HEK293 (cell line): ENCODE measurements at regions not wholly inside any gene's neighbourhood (a gene's known extent, or its start where the extent isn't known, plus 50 kb on each side); places are given as distances from the start of the nearest gene placed in this dataset.

ENCODE experiments used
- CTCF ChIA-PET: fragments of 350-600 bp; formaldehyde crosslinking; extraction: SDS; loops from one replicate; lab custom pipeline; 2021; ENCODE audit warnings: antibody characterized with exemption; lab: Yijun Ruan, JAX
- POLR2A ChIA-PET: fragments of 300-600 bp; formaldehyde crosslinking; extraction: SDS; loops from one replicate; lab custom pipeline; 2020; ENCODE audit warnings: antibody characterized with exemption, inconsistent platforms; lab: Yijun Ruan, JAX
- H3K27ac ChIP-seq: fragments of 200-500 bp; sonication (Bioruptor generic); 2 replicates; pipeline ENCODE4 v1.5.1; 2014; ENCODE audit warnings: low read depth, low read length, control low read depth, inconsistent platforms; ENCODE audit errors: extremely low read depth
- H3K36me3 ChIP-seq, 2 experiments: fragments of 200-500 bp in 1 of 2; sonication (Bioruptor generic) in 1 of 2; 1 replicate in 1 of 2; 2 replicates in 1 of 2; pipeline ENCODE4 v1.5.1; 2014 to 2017; ENCODE audit warnings: inconsistent platforms in 2 of 2, low read length in 2 of 2; ENCODE audit not compliant: control insufficient read depth in 2 of 2, insufficient read depth in 1 of 2
- H3K4me1 ChIP-seq: fragments of 200-500 bp; sonication (Bioruptor generic); 2 replicates; pipeline ENCODE4 v1.5.1; 2014; ENCODE audit warnings: mild to moderate bottlenecking, low read length, inconsistent platforms; ENCODE audit not compliant: control insufficient read depth, insufficient read depth
- H3K4me3 ChIP-seq: 2 replicates; pipeline ENCODE4 v1.5.1; 2011; ENCODE audit warnings: low read depth, mild to moderate bottlenecking, control low read depth, low read length, moderate library complexity
- H3K9me3 ChIP-seq: fragments of 200-500 bp; sonication (Bioruptor generic); 2 replicates; pipeline ENCODE4 v1.5.1; 2014; ENCODE audit warnings: low read depth, low read length, inconsistent platforms; ENCODE audit not compliant: control insufficient read depth, insufficient read depth
- GLI2 ChIP-seq: fragments of 450-650 bp; formaldehyde crosslinking; IDR thresholded peaks from 2 replicates; pipeline ENCODE4; 2017; ENCODE audit warnings: missing biosample characterization, missing genetic modification characterization, low read depth, borderline replicate concordance
- IKZF3 ChIP-seq: fragments of 450-650 bp; IDR thresholded peaks from 2 replicates; pipeline ENCODE4 v1.5.0; 2018; ENCODE audit warnings: missing biosample characterization, mild to moderate bottlenecking, missing genetic modification characterization, moderate library complexity
- KLF16 ChIP-seq: fragments of 450-650 bp; formaldehyde crosslinking; IDR thresholded peaks from 2 replicates; pipeline ENCODE4 v1.5.1; 2017; ENCODE audit warnings: missing biosample characterization, missing genetic modification characterization
- SCRT1 ChIP-seq: fragments of 450-650 bp; formaldehyde crosslinking; IDR thresholded peaks from 2 replicates; pipeline ENCODE4 v1.5.1; 2016; ENCODE audit warnings: missing biosample characterization, missing genetic modification characterization, borderline replicate concordance
- WT1 ChIP-seq: fragments of 450-650 bp; formaldehyde crosslinking; IDR thresholded peaks from 2 replicates; pipeline ENCODE4 v1.5.1; 2016; ENCODE audit warnings: missing biosample characterization, missing genetic modification characterization
- ZBTB7A ChIP-seq: fragments of 450-650 bp; formaldehyde crosslinking; IDR thresholded peaks from 2 replicates; pipeline ENCODE4 v1.5.1; 2016; ENCODE audit warnings: low read depth, missing biosample characterization, missing genetic modification characterization
- ZFP69B ChIP-seq: fragments of 450-650 bp; formaldehyde crosslinking; IDR thresholded peaks from 2 replicates; pipeline ENCODE4 v1.5.1; 2016; ENCODE audit warnings: missing biosample characterization, missing genetic modification characterization
- ZNF175 ChIP-seq: fragments of 450-650 bp; formaldehyde crosslinking; IDR thresholded peaks from 2 replicates; pipeline ENCODE4 v1.5.1; 2016; ENCODE audit warnings: missing biosample characterization, missing genetic modification characterization
- ZNF214 ChIP-seq: fragments of 450-650 bp; formaldehyde crosslinking; IDR thresholded peaks from 2 replicates; pipeline ENCODE4 v1.5.1; 2017; ENCODE audit warnings: missing biosample characterization, mild to moderate bottlenecking, missing genetic modification characterization, borderline replicate concordance
- ZNF221 ChIP-seq: fragments of 450-650 bp; formaldehyde crosslinking; IDR thresholded peaks from 2 replicates; pipeline ENCODE4 v1.5.1; 2017; ENCODE audit warnings: missing biosample characterization, missing genetic modification characterization, borderline replicate concordance
- ZNF24 ChIP-seq: fragments of 450-650 bp; formaldehyde crosslinking; IDR thresholded peaks from 2 replicates; pipeline ENCODE4 v1.5.1; 2016; ENCODE audit warnings: missing biosample characterization, missing genetic modification characterization
- ZNF561 ChIP-seq: fragments of 450-650 bp; IDR thresholded peaks from 2 replicates; pipeline ENCODE4 v1.5.1; 2018; ENCODE audit warnings: missing biosample characterization, missing genetic modification characterization, borderline replicate concordance
- ZNF658 ChIP-seq: fragments of 450-650 bp; formaldehyde crosslinking; IDR thresholded peaks from 2 replicates; pipeline ENCODE4; 2016; ENCODE audit warnings: missing biosample characterization, missing genetic modification characterization
- ZNF776 ChIP-seq: fragments of 450-650 bp; formaldehyde crosslinking; IDR thresholded peaks from 2 replicates; pipeline ENCODE4 v1.5.0; 2017; ENCODE audit warnings: missing biosample characterization, missing genetic modification characterization, borderline replicate concordance
- TF ChIP-seq, protein P1 (sequence below): fragments of 450-650 bp; formaldehyde crosslinking; IDR thresholded peaks from 2 replicates; pipeline ENCODE4 v1.5.1; 2016; ENCODE audit warnings: missing biosample characterization, missing genetic modification characterization
- TF ChIP-seq, protein P2 (sequence below): fragments of 450-650 bp; formaldehyde crosslinking; IDR thresholded peaks from 2 replicates; pipeline ENCODE4 v1.5.0; 2017; ENCODE audit warnings: missing biosample characterization, missing genetic modification characterization, borderline replicate concordance
- TF ChIP-seq, protein P3 (sequence below): fragments of 450-650 bp; formaldehyde crosslinking; IDR thresholded peaks from 2 replicates; pipeline ENCODE4 v1.5.1; 2016; ENCODE audit warnings: missing biosample characterization, missing genetic modification characterization
- TF ChIP-seq, protein P4 (sequence below): fragments of 450-650 bp; formaldehyde crosslinking; IDR thresholded peaks from 2 replicates; pipeline ENCODE4 v1.5.1; 2016; ENCODE audit warnings: missing biosample characterization, missing genetic modification characterization

DNA sequence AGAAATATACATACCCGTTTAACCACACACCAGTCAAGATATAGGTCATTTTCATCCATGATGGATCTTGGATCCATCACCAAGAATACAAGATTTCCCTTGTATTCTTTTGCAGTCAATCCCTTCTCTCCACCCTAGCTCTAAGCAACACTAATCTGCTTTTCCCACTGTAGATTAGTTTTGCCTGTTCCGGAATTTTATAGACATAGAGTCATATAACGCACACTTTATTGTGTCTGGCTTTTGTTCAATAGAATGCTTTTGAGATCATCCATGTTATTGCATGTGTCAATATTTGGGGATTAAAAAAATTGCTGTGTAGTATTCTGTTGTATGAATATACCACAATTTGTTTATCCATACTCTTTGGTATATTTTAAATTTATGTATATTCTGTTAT is 235.6 kb upstream of the BCOR start (continued):
- TF ChIP-seq, protein P1, sequence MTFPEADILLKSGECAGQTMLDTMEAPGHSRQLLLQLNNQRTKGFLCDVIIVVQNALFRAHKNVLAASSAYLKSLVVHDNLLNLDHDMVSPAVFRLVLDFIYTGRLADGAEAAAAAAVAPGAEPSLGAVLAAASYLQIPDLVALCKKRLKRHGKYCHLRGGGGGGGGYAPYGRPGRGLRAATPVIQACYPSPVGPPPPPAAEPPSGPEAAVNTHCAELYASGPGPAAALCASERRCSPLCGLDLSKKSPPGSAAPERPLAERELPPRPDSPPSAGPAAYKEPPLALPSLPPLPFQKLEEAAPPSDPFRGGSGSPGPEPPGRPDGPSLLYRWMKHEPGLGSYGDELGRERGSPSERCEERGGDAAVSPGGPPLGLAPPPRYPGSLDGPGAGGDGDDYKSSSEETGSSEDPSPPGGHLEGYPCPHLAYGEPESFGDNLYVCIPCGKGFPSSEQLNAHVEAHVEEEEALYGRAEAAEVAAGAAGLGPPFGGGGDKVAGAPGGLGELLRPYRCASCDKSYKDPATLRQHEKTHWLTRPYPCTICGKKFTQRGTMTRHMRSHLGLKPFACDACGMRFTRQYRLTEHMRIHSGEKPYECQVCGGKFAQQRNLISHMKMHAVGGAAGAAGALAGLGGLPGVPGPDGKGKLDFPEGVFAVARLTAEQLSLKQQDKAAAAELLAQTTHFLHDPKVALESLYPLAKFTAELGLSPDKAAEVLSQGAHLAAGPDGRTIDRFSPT (tag by site-specific recombination), result no peak
- TF ChIP-seq IKZF3 (tag by site-specific recombination), result no peak
- TF ChIP-seq GLI2 (tag by site-specific recombination), result no peak
- no peak for TF ChIP-seq ZNF561 (tag by site-specific recombination)
- no peak for TF ChIP-seq KLF16 (tag by site-specific recombination)

DNA sequence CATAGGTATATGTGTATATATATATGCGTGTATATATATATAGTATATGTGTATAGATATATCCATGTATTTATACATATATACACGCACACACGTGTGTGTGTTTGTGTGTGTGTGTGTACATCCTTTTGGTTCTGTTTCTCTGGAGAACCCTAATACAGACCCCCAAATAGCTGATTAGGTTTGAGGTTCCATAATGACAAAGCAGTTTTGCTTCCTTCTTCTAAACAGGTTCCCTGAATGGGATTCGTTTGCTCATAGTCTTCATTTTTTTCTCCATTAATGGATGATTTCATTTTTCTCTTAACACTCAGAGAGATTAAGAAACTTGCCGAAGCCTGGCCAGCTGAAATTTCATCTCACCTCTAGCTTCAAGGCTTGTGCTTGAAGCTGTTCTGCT is 234.0 kb upstream of the BCOR start:
- H3K9me3 ChIP-seq, result no peaks in the 10 kb centered on the region
- CTCF ChIA-PET, result interaction anchor here (0.6 kb wide), 1 partner anchor 22 kb away, joined by 3 read pairs; no protein-coding TSS in a partner anchor
- POLR2A ChIA-PET, result no interaction called here
- H3K4me1 ChIP-seq, result no peaks in the 10 kb centered on the region
- H3K36me3 ChIP-seq, result no peaks in the 10 kb centered on the region
- TF ChIP-seq, protein P2, sequence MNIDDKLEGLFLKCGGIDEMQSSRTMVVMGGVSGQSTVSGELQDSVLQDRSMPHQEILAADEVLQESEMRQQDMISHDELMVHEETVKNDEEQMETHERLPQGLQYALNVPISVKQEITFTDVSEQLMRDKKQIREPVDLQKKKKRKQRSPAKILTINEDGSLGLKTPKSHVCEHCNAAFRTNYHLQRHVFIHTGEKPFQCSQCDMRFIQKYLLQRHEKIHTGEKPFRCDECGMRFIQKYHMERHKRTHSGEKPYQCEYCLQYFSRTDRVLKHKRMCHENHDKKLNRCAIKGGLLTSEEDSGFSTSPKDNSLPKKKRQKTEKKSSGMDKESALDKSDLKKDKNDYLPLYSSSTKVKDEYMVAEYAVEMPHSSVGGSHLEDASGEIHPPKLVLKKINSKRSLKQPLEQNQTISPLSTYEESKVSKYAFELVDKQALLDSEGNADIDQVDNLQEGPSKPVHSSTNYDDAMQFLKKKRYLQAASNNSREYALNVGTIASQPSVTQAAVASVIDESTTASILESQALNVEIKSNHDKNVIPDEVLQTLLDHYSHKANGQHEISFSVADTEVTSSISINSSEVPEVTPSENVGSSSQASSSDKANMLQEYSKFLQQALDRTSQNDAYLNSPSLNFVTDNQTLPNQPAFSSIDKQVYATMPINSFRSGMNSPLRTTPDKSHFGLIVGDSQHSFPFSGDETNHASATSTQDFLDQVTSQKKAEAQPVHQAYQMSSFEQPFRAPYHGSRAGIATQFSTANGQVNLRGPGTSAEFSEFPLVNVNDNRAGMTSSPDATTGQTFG (tag by site-specific recombination), result no peak
- TF ChIP-seq, protein P3, sequence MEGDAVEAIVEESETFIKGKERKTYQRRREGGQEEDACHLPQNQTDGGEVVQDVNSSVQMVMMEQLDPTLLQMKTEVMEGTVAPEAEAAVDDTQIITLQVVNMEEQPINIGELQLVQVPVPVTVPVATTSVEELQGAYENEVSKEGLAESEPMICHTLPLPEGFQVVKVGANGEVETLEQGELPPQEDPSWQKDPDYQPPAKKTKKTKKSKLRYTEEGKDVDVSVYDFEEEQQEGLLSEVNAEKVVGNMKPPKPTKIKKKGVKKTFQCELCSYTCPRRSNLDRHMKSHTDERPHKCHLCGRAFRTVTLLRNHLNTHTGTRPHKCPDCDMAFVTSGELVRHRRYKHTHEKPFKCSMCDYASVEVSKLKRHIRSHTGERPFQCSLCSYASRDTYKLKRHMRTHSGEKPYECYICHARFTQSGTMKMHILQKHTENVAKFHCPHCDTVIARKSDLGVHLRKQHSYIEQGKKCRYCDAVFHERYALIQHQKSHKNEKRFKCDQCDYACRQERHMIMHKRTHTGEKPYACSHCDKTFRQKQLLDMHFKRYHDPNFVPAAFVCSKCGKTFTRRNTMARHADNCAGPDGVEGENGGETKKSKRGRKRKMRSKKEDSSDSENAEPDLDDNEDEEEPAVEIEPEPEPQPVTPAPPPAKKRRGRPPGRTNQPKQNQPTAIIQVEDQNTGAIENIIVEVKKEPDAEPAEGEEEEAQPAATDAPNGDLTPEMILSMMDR (tag by site-specific recombination), result no peak
- TF ChIP-seq WT1 (tag by site-specific recombination) (no peak), ZNF24 (tag by site-specific recombination) (no peak), SCRT1 (no peak), ZFP69B (no peak), ZBTB7A (tag by site-specific recombination) (no peak), ZNF221 (tag by site-specific recombination) (no peak), ZNF776 (tag by site-specific recombination) (no peak), ZNF175 (no peak), ZNF214 (tag by site-specific recombination) (no peak), ZNF658 (tag by site-specific recombination) (no peak)
- TF ChIP-seq, protein P4, sequence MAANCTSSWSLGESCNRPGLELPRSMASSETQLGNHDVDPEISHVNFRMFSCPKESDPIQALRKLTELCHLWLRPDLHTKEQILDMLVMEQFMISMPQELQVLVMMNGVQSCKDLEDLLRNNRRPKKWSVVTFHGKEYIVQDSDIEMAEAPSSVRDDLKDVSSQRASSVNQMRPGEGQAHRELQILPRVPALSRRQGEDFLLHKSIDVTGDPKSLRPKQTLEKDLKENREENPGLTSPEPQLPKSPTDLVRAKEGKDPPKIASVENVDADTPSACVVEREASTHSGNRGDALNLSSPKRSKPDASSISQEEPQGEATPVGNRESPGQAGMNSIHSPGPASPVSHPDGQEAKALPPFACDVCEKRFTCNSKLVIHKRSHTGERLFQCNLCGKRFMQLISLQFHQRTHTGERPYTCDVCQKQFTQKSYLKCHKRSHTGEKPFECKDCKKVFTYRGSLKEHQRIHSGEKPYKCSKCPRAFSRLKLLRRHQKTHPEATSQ (tag by site-specific recombination), result no peak
- no peak overlapping the region for H3K4me3 ChIP-seq
- no peak overlapping the region for H3K27ac ChIP-seq
